B cell (primary cell): ENCODE measurements at regions not wholly inside any gene's neighbourhood (a gene's known extent, or its start where the extent isn't known, plus 50 kb on each side); places are given as distances from the start of the nearest gene placed in this dataset.

Experiments used
- CTCF ChIP-seq: fragments of 200-600 bp; IDR thresholded peaks from one replicate; pipeline ENCODE4 v1.8.0; 2022; ENCODE audit warnings: antibody characterized with exemption, mild to moderate bottlenecking
- EZH2 ChIP-seq: IDR thresholded peaks from 2 replicates; pipeline ENCODE4 v1.6.1; 2012; ENCODE audit warnings: borderline replicate concordance, low read depth, mild to moderate bottlenecking, moderate library complexity, low read length; ENCODE audit not compliant: insufficient read depth, poor library complexity, severe bottlenecking

GRCh38 chr2:47682216-47682749 is 100.7 kb upstream of the MSH6 start:
- no peak for TF ChIP-seq CTCF
- TF ChIP-seq EZH2 = no peak
